ENCODE measurements at regions not wholly inside any gene's neighbourhood (a gene's known extent, or its start where the extent isn't known, plus 50 kb on each side); places are given as distances from the start of the nearest gene placed in this dataset.

GRCh38 chr5:173463207-173463606 is 135.0 kb upstream of the STC2 start:
- DNase-seq (ENCODE audit: low read depth in 1 of 2, low spot score in 2 of 2) (no peak), FAIRE-seq (no peak)
- H4K8ac ChIP-seq (ENCODE audit: extremely low read depth, insufficient read depth, low read length): no peak overlapping the region
- no peaks in the 10 kb centered on the region for H3K23me2 ChIP-seq (ENCODE audit: low read depth, low read length)
- no peak overlapping the region for H3K4ac ChIP-seq (replicated peaks; ENCODE audit: insufficient read length, low read depth, low read length)
- no peak overlapping the region for H3K18ac ChIP-seq (ENCODE audit: extremely low read depth, low read length)
- 85% methylated on average over 3 of the region's 3 CpGs; no CpG with 5 or more reads in 1 of the 2 experiments for WGBS, 2 experiments (ENCODE audit: extremely low coverage in 1 of 2, insufficient coverage in 1 of 2, insufficient read length in 1 of 2, insufficient replicate concordance in 2 of 2, low coverage in 1 of 2, low lambda C conversion rate in 2 of 2, missing lambda C conversion rate in 1 of 2)
- H3K36me3 ChIP-seq (ENCODE audit: control insufficient read depth in 2 of 4, insufficient read depth in 4 of 4, low read length in 3 of 4): no peaks in the 10 kb centered on the region
- H2BK120ac ChIP-seq (replicated peaks; ENCODE audit: low read depth, low read length): no peak overlapping the region
- no peak overlapping the region for H3K56ac ChIP-seq (replicated peaks; ENCODE audit: insufficient read length, low read depth, low read length)
- H3K9me3 ChIP-seq (ENCODE audit: insufficient read depth in 2 of 2, low read depth in 1 of 2, low read length in 1 of 2): peaks cover 11 to 20% of the 10 kb centered on the region in 2 experiments
- no peaks in the 10 kb centered on the region for H3K27me3 ChIP-seq (replicated peaks in 1 of 4; ENCODE audit: control insufficient read depth in 3 of 4, extremely low read depth in 1 of 4, insufficient read depth in 3 of 4, low read length in 3 of 4)
- H2BK20ac ChIP-seq (ENCODE audit: low read length): no peak overlapping the region
- H2AFZ ChIP-seq (ENCODE audit: low read length): no peak overlapping the region
- H3K4me2 ChIP-seq (ENCODE audit: insufficient read depth in 1 of 2, low read depth in 2 of 2, low read length in 2 of 2): no peak overlapping the region
- ChIA-PET POLR2A (ENCODE audit: partially characterized antibody) (no interaction called here), CTCF (ENCODE audit: partially characterized antibody) (interaction anchor here (3.1 to 4.2 kb wide), 2 partner anchors 12 to 13 kb away, joined by 15 to 31 read pairs; no protein-coding TSS in a partner anchor)
- no peak overlapping the region for H2AK5ac ChIP-seq (ENCODE audit: low read depth, low read length)
- H4K20me1 ChIP-seq (replicated peaks in 1 of 2; ENCODE audit: control insufficient read depth in 1 of 2, insufficient read depth in 2 of 2, low read length in 2 of 2): no peaks in the 10 kb centered on the region
- no peaks in the 10 kb centered on the region for H3K4me1 ChIP-seq (replicated peaks in 1 of 4; ENCODE audit: control insufficient read depth in 3 of 4, insufficient read depth in 4 of 4, low read length in 3 of 4)
- no peak overlapping the region for H3K14ac ChIP-seq (ENCODE audit: insufficient read length)
- H2BK5ac ChIP-seq (ENCODE audit: low read depth, low read length): no peak overlapping the region
- H3K79me1 ChIP-seq (ENCODE audit: low read depth, low read length): no peaks in the 10 kb centered on the region
- no peak overlapping the region for H3K9ac ChIP-seq (replicated peaks in 1 of 4; ENCODE audit: extremely low read depth in 1 of 4, low read depth in 3 of 4, low read length in 3 of 4)
- H3K4me3 ChIP-seq (ENCODE audit: extremely low read depth in 1 of 4, insufficient read depth in 2 of 4, low read depth in 3 of 4, low read length in 4 of 4): no peak overlapping the region
- no peaks in the 10 kb centered on the region for H3K79me2 ChIP-seq (ENCODE audit: control insufficient read depth in 1 of 2, insufficient read depth in 2 of 2, low read length in 2 of 2)
- H3K27ac ChIP-seq (ENCODE audit: low read depth, low read length): no peak overlapping the region
- no peak overlapping the region for H4K91ac ChIP-seq (replicated peaks; ENCODE audit: insufficient read length, low read length)
- no peak overlapping the region for H4K5ac ChIP-seq (ENCODE audit: insufficient read length, low read depth, low read length)
- no peak overlapping the region for H3K23ac ChIP-seq (ENCODE audit: insufficient read length)
- no peak overlapping the region for H2BK12ac ChIP-seq (ENCODE audit: low read depth, low read length)
- no peak overlapping the region for H2BK15ac ChIP-seq (ENCODE audit: low read length)
- TF ChIP-seq MAFK (IDR thresholded peaks at IDR 0.05; ENCODE audit: low read depth, low read length) (no peak), NANOG (IDR thresholded peaks at IDR 0.05; ENCODE audit: insufficient read depth, low read depth, low read length, poor library complexity, severe bottlenecking) (no peak), RFX5 (IDR thresholded peaks at IDR 0.05; ENCODE audit: borderline replicate concordance, low read depth, low read length) (no peak), BRCA1 (IDR thresholded peaks at IDR 0.05; ENCODE audit: low read depth, low read length) (no peak), TCF12 (IDR thresholded peaks at IDR 0.05; ENCODE audit: low read depth, low read length) (no peak), SUZ12 (IDR thresholded peaks at IDR 0.05; ENCODE audit: low read length) (no peak), KDM5A (IDR thresholded peaks at IDR 0.05; ENCODE audit: low read length) (no peak), JUND (IDR thresholded peaks at IDR 0.05; ENCODE audit: low read length) (no peak), RAD21 (IDR thresholded peaks at IDR 0.05 in 1 of 2, conservative IDR thresholded peaks at IDR 0.05 in 1 of 2; ENCODE audit: low read depth in 2 of 2, low read length in 2 of 2) (no peak), SP4 (IDR thresholded peaks at IDR 0.05; ENCODE audit: low read length) (no peak), SP2 (IDR thresholded peaks at IDR 0.05; ENCODE audit: low read length) (no peak)

All from H1 (cell line).